Small intestine (tissue), 7 donors: ENCODE measurements at regions not wholly inside any gene's neighbourhood (a gene's known extent, or its start where the extent isn't known, plus 50 kb on each side); places are given as distances from the start of the nearest gene placed in this dataset.

ENCODE experiments used
- DNase-seq, 2 donors: peaks; one replicate each; pipeline versions ENCODE4 v3.0.0 to v3.0.0-alpha.2; 2013
- FAIRE-seq: peaks from 2 replicates; lab custom pipeline; 2012; peaks lifted over from hg19 to GRCh38; lab: Jason Lieb, UNC
- H3K27ac ChIP-seq, 3 donors: one replicate each; pipeline ENCODE4 v1.5.1; 2013; ENCODE audit warnings: low read length in 2 of 3, mild to moderate bottlenecking in 2 of 3, control low read depth in 1 of 3, inconsistent platforms in 1 of 3, low read depth in 1 of 3, moderate library complexity in 1 of 3
- H3K27me3 ChIP-seq, 3 donors: one replicate each; pipeline ENCODE4 v1.6.1; 2013; ENCODE audit warnings: low read length in 3 of 3, inconsistent platforms in 1 of 3; ENCODE audit not compliant: control insufficient read depth in 3 of 3, insufficient read depth in 3 of 3
- H3K36me3 ChIP-seq, 3 donors: one replicate each; pipeline ENCODE4 v1.6.1; 2013; ENCODE audit warnings: low read length in 3 of 3, inconsistent platforms in 1 of 3, low read depth in 1 of 3, mild to moderate bottlenecking in 1 of 3, moderate library complexity in 1 of 3; ENCODE audit not compliant: control insufficient read depth in 3 of 3, insufficient read depth in 2 of 3
- H3K4me1 ChIP-seq, 3 donors: one replicate each; pipeline ENCODE4 v1.6.1; 2013; ENCODE audit warnings: low read length in 2 of 3, inconsistent platforms in 1 of 3, low read depth in 1 of 3, mild to moderate bottlenecking in 1 of 3, moderate library complexity in 1 of 3; ENCODE audit not compliant: control insufficient read depth in 3 of 3, insufficient read depth in 2 of 3
- H3K4me3 ChIP-seq, 3 donors: one replicate each; pipeline ENCODE4 v1.5.1; 2013; ENCODE audit warnings: low read length in 3 of 3, control low read depth in 1 of 3, inconsistent platforms in 1 of 3, low read depth in 1 of 3, mild to moderate bottlenecking in 1 of 3, moderate library complexity in 1 of 3
- H3K9me3 ChIP-seq, 2 donors: one replicate each; pipeline ENCODE4 v1.6.1; 2013; ENCODE audit warnings: low read depth in 1 of 2, low read length in 1 of 2; ENCODE audit not compliant: control insufficient read depth in 2 of 2, insufficient read depth in 1 of 2
- WGBS, 3 donors: extraction: QIAGEN DNeasy Blood & Tissue Kit; methylation state at CpG; one replicate each; pipeline ENCODE4 v1.1.7; 2013; 5-methylcytosine and 5-hydroxymethylcytosine counted together
- donor health status: healthy with polysubstance abuse.
- donor health status: control.
- donor health status: control.
- donor health status: Bipolar disorder and iron deficiency.
- donor health status: healthy.

GRCh38 chr6:140107216-140107615 lies 732.8 kb upstream of the CITED2 start:
- H3K4me3 ChIP-seq, result no peak overlapping the region
- H3K4me1 ChIP-seq, result no peaks in the 10 kb centered on the region
- H3K9me3 ChIP-seq, result no peaks in the 10 kb centered on the region
- no peak overlapping the region for H3K27ac ChIP-seq
- H3K27me3 ChIP-seq, result no peaks in the 10 kb centered on the region
- FAIRE-seq (no peak), DNase-seq (no peak)
- no peaks in the 10 kb centered on the region for H3K36me3 ChIP-seq

GRCh38 chr6:140105857-140106256 lies 731.4 kb upstream of the CITED2 start:
- Histone ChIP-seq H3K9me3 (no peaks in the 10 kb centered on the region), H3K4me1 (no peaks in the 10 kb centered on the region), H3K4me3 (no peak overlapping the region), H3K27me3 (no peaks in the 10 kb centered on the region), H3K27ac (no peak overlapping the region), H3K36me3 (no peaks in the 10 kb centered on the region)
- WGBS, 3 donors, result 71 to 74% (median 72%) methylated on average over 6 of the region's 6 CpGs
- FAIRE-seq, result no peak
- DNase-seq, result no peak

- H3K36me3 ChIP-seq, result no peaks in the 10 kb centered on the region
- H3K4me3 ChIP-seq, result no peak overlapping the region
- no peaks in the 10 kb centered on the region for H3K27me3 ChIP-seq
- DNase-seq, result no peak
- no peak overlapping the region for H3K27ac ChIP-seq
- FAIRE-seq, result no peak
- 66 to 87% (median 84%) methylated on average over 3 of the region's 3 CpGs for WGBS, 3 donors
- H3K4me1 ChIP-seq, result no peaks in the 10 kb centered on the region
- H3K9me3 ChIP-seq, result no peaks in the 10 kb centered on the region
Observed at GRCh38 chr6:140105241-140105640, 730.8 kb upstream of the CITED2 start.

- H3K27ac ChIP-seq, result no peak overlapping the region
- peak in 1 of 2 donors; percentile 20 for DNase-seq
- no peak for FAIRE-seq
Observed at GRCh38 chr6:140101818-140102217, 727.4 kb upstream of the CITED2 start.

GRCh38 chr6:140101367-140101766 lies 726.9 kb upstream of the CITED2 start:
- H3K4me3 ChIP-seq, result no peak overlapping the region
- FAIRE-seq (no peak), DNase-seq (peak in 1 of 2 donors; percentile 27)
- no peaks in the 10 kb centered on the region for H3K9me3 ChIP-seq
- no peak overlapping the region for H3K27ac ChIP-seq
- 83 to 92% (median 91%) methylated on average over 3 of the region's 3 CpGs for WGBS, 3 donors
- no peaks in the 10 kb centered on the region for H3K36me3 ChIP-seq
- H3K4me1 ChIP-seq, result no peaks in the 10 kb centered on the region
- no peaks in the 10 kb centered on the region for H3K27me3 ChIP-seq

More at GRCh38 chr6:140101818-140102217, 727.4 kb upstream of the CITED2 start:
- H3K9me3 ChIP-seq, result no peaks in the 10 kb centered on the region
- H3K4me3 ChIP-seq, result no peak overlapping the region
- no peaks in the 10 kb centered on the region for H3K4me1 ChIP-seq
- no peaks in the 10 kb centered on the region for H3K27me3 ChIP-seq
- no peaks in the 10 kb centered on the region for H3K36me3 ChIP-seq

GRCh38 chr6:140095532-140095931 lies 721.1 kb upstream of the CITED2 start:
- H3K4me3 ChIP-seq, result no peak overlapping the region
- 91 to 96% (median 94%) methylated on average over 2 of the region's 2 CpGs for WGBS, 3 donors
- no peaks in the 10 kb centered on the region for H3K4me1 ChIP-seq
- H3K27me3 ChIP-seq, result no peaks in the 10 kb centered on the region
- H3K27ac ChIP-seq, result no peak overlapping the region
- FAIRE-seq (no peak), DNase-seq (no peak)
- H3K9me3 ChIP-seq, result no peaks in the 10 kb centered on the region
- no peaks in the 10 kb centered on the region for H3K36me3 ChIP-seq

GRCh38 chr6:140091895-140092294 lies 717.4 kb upstream of the CITED2 start:
- DNase-seq (no peak), FAIRE-seq (peak; percentile 55)
- Histone ChIP-seq H3K27me3 (no peaks in the 10 kb centered on the region), H3K9me3 (no peaks in the 10 kb centered on the region), H3K4me1 (no peaks in the 10 kb centered on the region), H3K27ac (no peak overlapping the region), H3K4me3 (no peak overlapping the region), H3K36me3 (no peaks in the 10 kb centered on the region)
- 87 to 93% (median 91%) methylated on average over 1 of the region's 1 CpG for WGBS, 3 donors

GRCh38 chr6:140090871-140091270 lies 716.4 kb upstream of the CITED2 start:
- FAIRE-seq (no peak), DNase-seq (no peak)
- Histone ChIP-seq H3K27ac (no peak overlapping the region), H3K4me3 (no peak overlapping the region), H3K36me3 (no peaks in the 10 kb centered on the region), H3K4me1 (no peaks in the 10 kb centered on the region), H3K9me3 (no peaks in the 10 kb centered on the region), H3K27me3 (no peaks in the 10 kb centered on the region)
- WGBS, 3 donors, result 77 to 92% (median 83%) methylated on average over 3 of the region's 3 CpGs

- no peak overlapping the region for H3K4me3 ChIP-seq
- WGBS, 3 donors, result 47 to 66% (median 59%) methylated on average over 3 of the region's 3 CpGs
- no peaks in the 10 kb centered on the region for H3K36me3 ChIP-seq
- FAIRE-seq (peak; percentile 41), DNase-seq (peak; percentile 14 to 53)
- H3K9me3 ChIP-seq, result no peaks in the 10 kb centered on the region
- H3K27me3 ChIP-seq, result no peaks in the 10 kb centered on the region
- H3K4me1 ChIP-seq, result peaks cover 0 to 4% (median 0%) of the 10 kb centered on the region in 3 donors
- H3K27ac ChIP-seq, result no peak overlapping the region
Observed at GRCh38 chr6:140083375-140083774, 708.9 kb upstream of the CITED2 start.
